ENCODE measurements at regions not wholly inside any gene's neighbourhood (a gene's known extent, or its start where the extent isn't known, plus 50 kb on each side); places are given as distances from the start of the nearest gene placed in this dataset.
A peak's percentile ranks its signal among the peaks of the same experiment; 100 is the strongest.
"Not testable (repeated sequence)": the region's sequence is repeated elsewhere in the genome, so short reads cannot be mapped to it uniquely, and the experiment has no call there.

DNA sequence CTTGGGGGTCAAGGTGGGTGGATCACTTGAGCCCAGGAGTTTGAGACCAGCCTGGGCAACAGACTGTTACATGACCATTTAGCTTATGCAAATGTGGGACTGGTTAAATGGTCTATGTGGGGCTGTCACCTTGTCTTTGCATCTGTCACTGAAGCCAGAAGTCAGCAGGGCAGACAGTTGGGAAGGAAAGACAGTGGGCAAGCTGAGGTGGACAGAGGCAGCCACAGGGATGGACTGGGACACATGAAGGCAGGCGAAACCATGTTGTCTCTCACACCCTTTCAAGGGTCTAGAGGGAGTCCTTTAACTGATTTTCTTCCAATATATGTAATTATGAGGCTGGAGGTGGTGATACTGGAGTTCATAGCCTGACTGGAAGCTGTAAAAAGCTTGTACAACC lies 426.4 kb downstream of the TMEM121 start:
- no peak for DNase-seq (ENCODE audit: low spot score)

- not testable (repeated sequence) for DNase-seq (ENCODE audit: low spot score)
These were observed 435.2 kb downstream of the TMEM121 start for GRCh38 chr14:105961625-105962024.

GRCh38 chr14:105962532-105962931 lies 436.1 kb downstream of the TMEM121 start:
- no peak for DNase-seq (ENCODE audit: low spot score)

DNA sequence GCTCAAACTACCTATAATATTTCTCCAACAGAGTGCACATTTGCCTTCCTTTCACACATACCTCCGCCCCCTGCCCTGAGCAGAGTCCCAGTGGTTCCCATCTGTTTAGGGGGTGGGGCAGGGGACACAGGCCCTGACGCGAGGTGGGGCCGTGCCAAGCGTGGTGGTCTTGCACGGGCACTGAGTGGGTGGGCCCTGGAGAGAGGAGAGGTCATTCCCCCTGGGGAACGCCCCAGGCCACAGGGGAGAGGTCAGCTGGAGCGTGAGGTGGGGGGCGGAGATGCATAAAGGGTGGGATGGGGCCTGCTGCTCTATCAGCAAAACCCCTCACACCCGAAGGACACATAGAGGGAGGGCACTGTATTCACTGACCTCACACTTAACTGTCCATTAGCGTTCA lies 441.9 kb downstream of the TMEM121 start:
- DNase-seq (ENCODE audit: low spot score) = no peak

GRCh38 chr14:105969026-105969425 lies 442.6 kb downstream of the TMEM121 start:
- not testable (repeated sequence) for DNase-seq (ENCODE audit: low spot score)

- DNase-seq (ENCODE audit: low spot score) = not testable (repeated sequence)
These were observed 444.4 kb downstream of the TMEM121 start for GRCh38 chr14:105970821-105971220.

- no peak for DNase-seq (ENCODE audit: low spot score)
These were observed 445.5 kb downstream of the TMEM121 start for GRCh38 chr14:105971593-105972500.

- DNase-seq (ENCODE audit: low spot score) = peak; percentile 21
These were observed 448.5 kb downstream of the TMEM121 start for GRCh38 chr14:105974902-105975301.

- no peak for DNase-seq (ENCODE audit: low spot score)
These were observed 452.4 kb downstream of the TMEM121 start for GRCh38 chr14:105978618-105979295.

- no peak for DNase-seq (ENCODE audit: low spot score)
These were observed 453.1 kb downstream of the TMEM121 start for GRCh38 chr14:105979446-105979845.

GRCh38 chr14:105980224-105980623 lies 453.8 kb downstream of the TMEM121 start:
- peak; percentile 19 for DNase-seq (ENCODE audit: low spot score)

DNA sequence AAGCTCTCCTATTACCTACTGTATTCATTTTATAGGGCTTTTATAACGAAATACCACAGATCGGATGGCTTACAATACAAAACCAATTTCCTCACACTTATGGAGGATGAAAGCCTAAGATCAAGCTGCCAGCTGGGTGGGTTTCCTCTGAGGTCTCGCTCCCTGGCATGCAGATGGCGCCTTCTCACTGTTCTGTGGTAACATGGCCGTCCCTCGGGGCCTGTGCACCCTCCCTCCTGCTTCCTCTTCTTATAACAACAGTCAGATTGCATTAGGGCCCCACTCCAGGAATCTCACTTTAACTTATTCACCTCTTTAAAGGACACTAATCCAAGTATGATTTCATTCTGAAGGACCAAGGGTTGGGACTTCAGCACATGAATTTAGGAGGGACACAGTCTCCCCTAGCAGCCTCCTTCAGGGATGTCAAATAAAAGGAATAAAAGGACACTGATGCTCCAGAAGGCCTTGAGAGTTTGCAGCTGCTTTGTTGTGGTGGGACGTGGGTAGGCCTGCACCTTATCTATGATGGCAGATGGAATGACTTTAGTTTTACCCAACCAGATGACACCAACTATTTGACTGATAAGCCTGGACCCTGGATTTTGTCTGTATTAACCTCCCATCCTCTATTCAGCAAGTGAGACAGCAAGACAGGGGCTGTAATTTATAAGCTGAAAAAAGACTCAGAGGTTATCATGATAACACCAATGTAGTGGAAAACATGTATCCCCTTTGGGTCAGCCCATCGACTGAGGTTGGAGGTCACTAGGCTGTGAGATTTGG lies 455.3 kb downstream of the TMEM121 start:
- not testable (repeated sequence) for DNase-seq (ENCODE audit: low spot score)

- DNase-seq (ENCODE audit: low spot score) = no peak
These were observed 456.3 kb downstream of the TMEM121 start for GRCh38 chr14:105982664-105983063.

- no peak for DNase-seq (ENCODE audit: low spot score)
These were observed 460.5 kb downstream of the TMEM121 start for GRCh38 chr14:105986894-105987284.

DNA sequence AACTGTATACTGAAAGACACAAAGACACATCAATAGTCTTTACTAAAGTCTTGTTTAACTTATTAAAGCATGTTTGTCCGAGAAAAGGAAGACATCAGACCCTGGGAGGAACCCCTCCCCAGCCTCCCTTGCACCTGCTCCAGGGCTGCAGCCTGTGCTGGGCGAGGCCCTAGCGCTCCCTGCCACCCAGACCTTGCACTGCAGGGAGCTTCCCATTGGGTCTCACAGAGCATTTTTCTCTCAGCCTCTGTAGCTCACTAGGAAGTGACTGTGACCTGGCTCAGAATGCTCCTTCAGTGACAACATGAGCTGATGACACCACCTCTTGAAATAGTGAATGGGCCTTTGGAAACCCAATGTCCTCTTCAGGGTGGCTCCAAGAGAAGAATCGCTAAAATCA lies 461.2 kb downstream of the TMEM121 start:
- DNase-seq (ENCODE audit: low spot score) = no peak

GRCh38 chr14:105989566-105990302 lies 463.4 kb downstream of the TMEM121 start:
- DNase-seq (ENCODE audit: low spot score) = peak; percentile 78

DNA sequence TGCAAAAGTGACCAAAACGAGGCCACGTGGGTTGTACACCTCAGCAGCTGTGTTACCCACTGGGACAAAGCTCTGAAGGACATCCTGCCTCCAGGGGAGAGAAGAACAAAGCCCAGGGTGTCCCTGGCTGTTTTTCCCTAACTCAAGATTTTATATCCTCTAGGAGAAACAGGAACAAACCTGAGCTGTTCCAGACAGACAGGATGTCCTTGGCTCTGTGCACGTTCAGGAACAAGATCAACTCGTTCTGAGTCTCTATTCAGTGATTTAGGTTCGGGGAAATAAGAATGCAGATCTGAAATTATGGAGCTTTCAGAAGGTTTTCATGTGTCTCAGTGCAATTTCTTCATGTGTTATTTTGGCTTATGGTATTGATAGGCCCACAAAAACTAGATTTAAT lies 465.3 kb downstream of the TMEM121 start:
- DNase-seq (ENCODE audit: low spot score) = not testable (repeated sequence)

DNA sequence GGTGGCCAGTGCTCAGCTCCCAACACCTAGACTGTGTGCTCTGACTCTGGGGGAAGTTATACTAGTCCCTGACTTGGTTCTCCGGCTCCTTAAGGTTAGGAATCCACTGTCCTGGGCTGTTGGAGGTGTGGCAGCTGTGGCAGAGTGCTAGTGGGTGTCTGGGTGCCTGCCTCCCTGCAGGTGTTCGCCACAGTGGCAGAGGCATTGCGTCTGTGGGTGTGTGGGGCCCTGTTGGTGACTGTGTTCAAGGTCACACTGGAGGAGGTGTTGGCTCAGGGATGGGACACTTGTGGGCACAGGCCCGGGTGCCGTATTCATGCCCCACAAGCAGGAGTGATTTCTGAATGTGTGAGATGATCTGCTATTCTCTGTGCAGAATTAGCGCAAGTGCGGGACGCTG lies 467.4 kb downstream of the TMEM121 start:
- no peak for DNase-seq (ENCODE audit: low spot score)

GRCh38 chr14:105995011-105995710 lies 468.8 kb downstream of the TMEM121 start:
- peak; percentile 85 for DNase-seq (ENCODE audit: low spot score)

- DNase-seq (ENCODE audit: low spot score) = not testable (repeated sequence)
These were observed 472.2 kb downstream of the TMEM121 start for GRCh38 chr14:105998597-105998996.
